Breast epithelium (tissue), 3 donors: ENCODE measurements at regions not wholly inside any gene's neighbourhood (a gene's known extent, or its start where the extent isn't known, plus 50 kb on each side); places are given as distances from the start of the nearest gene placed in this dataset.
"Not testable (repeated sequence)": the region's sequence is repeated elsewhere in the genome, so short reads cannot be mapped to it uniquely, and the experiment has no call there.

Source experiments
- CTCF ChIP-seq, 3 donors: fragments of 450-650 bp; IDR thresholded peaks; one replicate each; pipeline ENCODE4 v1.5.1; 2016 to 2017; ENCODE audit warnings: antibody characterized with exemption in 3 of 3, mild to moderate bottlenecking in 3 of 3, moderate library complexity in 3 of 3
- POLR2A ChIP-seq: fragments of 450-650 bp; IDR thresholded peaks from one replicate; pipeline ENCODE4 v1.6.1; 2016; ENCODE audit warnings: antibody characterized with exemption, mild to moderate bottlenecking, moderate library complexity
- POLR2AphosphoS5 ChIP-seq, 3 donors: sonication (generic); formaldehyde crosslinking; IDR thresholded peaks; one replicate each; pipeline ENCODE4 v1.6.1; 2017; ENCODE audit warnings: antibody characterized with exemption in 3 of 3

- not testable (repeated sequence) for TF ChIP-seq CTCF (IDR thresholded peaks at IDR 0.05); POLR2A; POLR2AphosphoS5 (IDR thresholded peaks at IDR 0.05)
Observed at GRCh38 chr4:111444836-111445235, 700.4 kb upstream of the FAM241A start.
